ENCODE measurements at regions not wholly inside any gene's neighbourhood (a gene's known extent, or its start where the extent isn't known, plus 50 kb on each side); places are given as distances from the start of the nearest gene placed in this dataset.

- no peak overlapping the region for H2AFZ ChIP-seq (ENCODE audit: low read depth, low read length)
- ChIA-PET POLR2A (no interaction called here), CTCF (no interaction called here)
- no peaks in the 10 kb centered on the region for H3K27me3 ChIP-seq (ENCODE audit: control insufficient read depth in 2 of 2, insufficient read depth in 2 of 2, low read length in 2 of 2)
- no TSS peak for BruUV-seq (replicated peaks)
- H3K4me3 ChIP-seq (replicated peaks in 1 of 3; ENCODE audit: insufficient read depth in 1 of 3, low read depth in 1 of 3, low read length in 3 of 3) = no peak overlapping the region
- TF ChIP-seq MYC (IDR thresholded peaks at IDR 0.05; ENCODE audit: low read depth, low read length) (no peak), POLR2A (IDR thresholded peaks at IDR 0.05; ENCODE audit: low read depth, low read length) (no peak), POLR2AphosphoS5 (IDR thresholded peaks at IDR 0.05; ENCODE audit: insufficient read depth, low read depth, low read length) (no peak), MAX (IDR thresholded peaks at IDR 0.05; ENCODE audit: insufficient read depth, insufficient read length) (no peak), CTCF (IDR thresholded peaks at IDR 0.05; ENCODE audit: extremely low read depth in 1 of 2, insufficient read depth in 1 of 2, low read depth in 1 of 2, low read length in 2 of 2) (no peak), JUN (IDR thresholded peaks at IDR 0.05; ENCODE audit: borderline replicate concordance, insufficient read depth, insufficient read length, low read depth) (no peak), FOS (IDR thresholded peaks at IDR 0.05; ENCODE audit: borderline replicate concordance, insufficient read depth, low read length) (no peak), GATA2 (IDR thresholded peaks at IDR 0.05; ENCODE audit: insufficient read depth, insufficient read length, low read depth, low read length) (no peak), EZH2 (IDR thresholded peaks at IDR 0.05; ENCODE audit: borderline replicate concordance, low read depth, low read length, severe bottlenecking) (no peak)
- no peaks in the 10 kb centered on the region for H3K79me2 ChIP-seq (ENCODE audit: control insufficient read depth, insufficient read depth, low read length)
- H3K9me1 ChIP-seq (replicated peaks; ENCODE audit: control insufficient read depth, extremely low read depth, insufficient read depth, low read length) = no peaks in the 10 kb centered on the region
- no peaks in the 10 kb centered on the region for H3K4me1 ChIP-seq (ENCODE audit: control insufficient read depth, extremely low read depth, insufficient read depth, low read length)
- dilution Hi-C loops (cut with MboI; ENCODE audit: extremely low pct_ligation_motif_present, low sequenced_read_pairs) (no loop called here), intact Hi-C loops (cut with micrococcal nuclease) (no loop called here)
- H3K27ac ChIP-seq (ENCODE audit: insufficient read depth, low read depth, low read length) = no peak overlapping the region
- H3K9ac ChIP-seq (replicated peaks; ENCODE audit: extremely low read depth, insufficient read depth, low read length) = no peak overlapping the region
- FAIRE-seq = no peak
- H4K20me1 ChIP-seq (replicated peaks; ENCODE audit: control insufficient read depth, extremely low read depth, insufficient read depth, low read length) = no peaks in the 10 kb centered on the region
- H3K36me3 ChIP-seq (ENCODE audit: control insufficient read depth in 2 of 2, extremely low read depth in 1 of 2, insufficient read depth in 2 of 2, low read length in 2 of 2) = no peaks in the 10 kb centered on the region
- H3K9me3 ChIP-seq (replicated peaks; ENCODE audit: control insufficient read depth, insufficient read depth, low read length) = no peaks in the 10 kb centered on the region
- no peak for DNase-seq (ENCODE audit: low read depth, low spot score)
- H3K4me2 ChIP-seq (ENCODE audit: insufficient read depth, low read length) = no peak overlapping the region
Observed at GRCh38 chr19:13668964-13669363, 95.4 kb upstream of the MRI1 start.
